Bronchial epithelial cell (primary cell): ENCODE measurements at regions not wholly inside any gene's neighbourhood (a gene's known extent, or its start where the extent isn't known, plus 50 kb on each side); places are given as distances from the start of the nearest gene placed in this dataset.
"Not testable (repeated sequence)": the region's sequence is repeated elsewhere in the genome, so short reads cannot be mapped to it uniquely, and the experiment has no call there.

Source experiments
- DNase-seq: peaks from one replicate; pipeline ENCODE4 v3.0.0-alpha.2; 2010; ENCODE audit warnings: low read depth
- FAIRE-seq: peaks from 2 replicates; lab custom pipeline; 2011; peaks lifted over from hg19 to GRCh38; lab: Jason Lieb, UNC
- H3K27me3 ChIP-seq: 2 replicates; pipeline ENCODE4 v1.5.1; 2011; ENCODE audit warnings: low read length; ENCODE audit not compliant: control insufficient read depth, insufficient read depth
- H3K36me3 ChIP-seq: 2 replicates; pipeline ENCODE4 v1.5.1; 2011; ENCODE audit warnings: low read length; ENCODE audit not compliant: control insufficient read depth, insufficient read depth
- H3K4me3 ChIP-seq: 2 replicates; pipeline ENCODE4 v1.5.1; 2011; ENCODE audit warnings: mild to moderate bottlenecking, low read depth, low read length, control low read depth
- TF ChIP-seq, protein P1 (sequence below): IDR thresholded peaks from 2 replicates; pipeline ENCODE4 v1.5.1; 2011; ENCODE audit warnings: mild to moderate bottlenecking, moderate library complexity, low read length, control low read depth, inconsistent platforms; ENCODE audit not compliant: insufficient read depth, severe bottlenecking

DNA sequence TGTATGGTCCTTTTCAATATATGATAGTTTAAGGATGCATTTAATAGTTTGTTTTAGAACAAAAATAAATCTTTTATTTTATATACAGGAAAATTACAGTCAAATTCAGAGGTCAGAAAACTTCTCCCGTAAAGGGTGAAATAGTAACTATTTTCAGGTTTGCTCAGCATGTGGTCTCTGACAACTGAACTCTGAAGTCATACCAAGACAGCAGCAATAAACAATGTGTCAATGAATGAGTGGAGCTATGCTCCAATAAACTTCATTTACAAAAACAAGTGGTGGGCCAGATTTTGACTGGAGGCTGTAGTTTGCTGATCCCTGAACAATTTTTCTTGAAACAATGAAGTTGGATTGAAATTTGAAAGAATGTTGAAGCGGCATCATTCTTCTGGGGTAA lies 123.6 kb downstream of the ZNF248 start:
- no peak for DNase-seq
- FAIRE-seq = no peak
- H3K27me3 ChIP-seq = no peaks in the 10 kb centered on the region
- H3K36me3 ChIP-seq = no peaks in the 10 kb centered on the region
- TF ChIP-seq, protein P1, sequence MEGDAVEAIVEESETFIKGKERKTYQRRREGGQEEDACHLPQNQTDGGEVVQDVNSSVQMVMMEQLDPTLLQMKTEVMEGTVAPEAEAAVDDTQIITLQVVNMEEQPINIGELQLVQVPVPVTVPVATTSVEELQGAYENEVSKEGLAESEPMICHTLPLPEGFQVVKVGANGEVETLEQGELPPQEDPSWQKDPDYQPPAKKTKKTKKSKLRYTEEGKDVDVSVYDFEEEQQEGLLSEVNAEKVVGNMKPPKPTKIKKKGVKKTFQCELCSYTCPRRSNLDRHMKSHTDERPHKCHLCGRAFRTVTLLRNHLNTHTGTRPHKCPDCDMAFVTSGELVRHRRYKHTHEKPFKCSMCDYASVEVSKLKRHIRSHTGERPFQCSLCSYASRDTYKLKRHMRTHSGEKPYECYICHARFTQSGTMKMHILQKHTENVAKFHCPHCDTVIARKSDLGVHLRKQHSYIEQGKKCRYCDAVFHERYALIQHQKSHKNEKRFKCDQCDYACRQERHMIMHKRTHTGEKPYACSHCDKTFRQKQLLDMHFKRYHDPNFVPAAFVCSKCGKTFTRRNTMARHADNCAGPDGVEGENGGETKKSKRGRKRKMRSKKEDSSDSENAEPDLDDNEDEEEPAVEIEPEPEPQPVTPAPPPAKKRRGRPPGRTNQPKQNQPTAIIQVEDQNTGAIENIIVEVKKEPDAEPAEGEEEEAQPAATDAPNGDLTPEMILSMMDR = no peak
- no peak overlapping the region for H3K4me3 ChIP-seq

DNA sequence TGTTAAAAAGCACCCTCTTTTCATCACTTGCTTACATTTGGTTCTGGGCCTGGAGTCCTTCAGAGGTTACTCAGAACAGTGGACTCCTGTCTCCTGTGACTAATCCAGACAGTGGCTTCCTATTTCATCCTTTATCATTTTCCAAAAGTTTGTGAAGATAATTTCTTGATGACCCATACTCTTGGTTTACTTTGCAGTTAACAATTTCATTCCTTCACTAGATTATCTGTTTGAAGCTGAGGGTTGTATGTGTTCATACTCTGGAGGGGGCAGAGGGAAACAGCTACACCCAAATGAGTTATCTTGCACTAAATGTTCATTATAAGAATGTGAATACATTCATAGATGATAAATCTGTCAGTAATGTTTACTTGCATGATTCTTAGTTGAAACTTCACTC lies 124.7 kb downstream of the ZNF248 start:
- TF ChIP-seq, protein P1 = no peak
- DNase-seq (no peak), FAIRE-seq (no peak)
- Histone ChIP-seq H3K27me3 (no peaks in the 10 kb centered on the region), H3K4me3 (no peak overlapping the region), H3K36me3 (no peaks in the 10 kb centered on the region)

DNA sequence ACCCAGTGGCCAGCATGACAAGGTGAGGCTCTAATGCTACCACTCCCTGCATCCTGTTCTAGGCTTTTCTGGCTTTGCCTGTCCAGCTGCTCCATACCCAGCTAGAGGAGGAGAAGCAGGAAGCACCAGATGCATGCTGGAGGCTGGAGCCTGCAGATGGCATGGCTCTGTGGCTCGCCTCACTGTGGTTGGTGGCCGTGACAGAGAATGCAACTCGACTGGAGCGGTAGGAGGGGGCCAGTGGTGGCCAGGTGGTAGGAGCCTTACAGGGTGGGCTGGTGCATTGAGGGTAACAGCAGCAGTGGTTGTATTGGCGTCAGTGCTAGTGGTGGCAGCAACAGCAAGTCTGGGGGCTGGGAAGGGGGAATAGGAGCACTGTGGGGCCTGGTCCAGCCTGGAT lies 128.6 kb downstream of the ZNF248 start:
- TF ChIP-seq, protein P1 = no peak
- Histone ChIP-seq H3K27me3 (no peaks in the 10 kb centered on the region), H3K4me3 (no peak overlapping the region), H3K36me3 (no peaks in the 10 kb centered on the region)
- FAIRE-seq (no peak), DNase-seq (no peak)

DNA sequence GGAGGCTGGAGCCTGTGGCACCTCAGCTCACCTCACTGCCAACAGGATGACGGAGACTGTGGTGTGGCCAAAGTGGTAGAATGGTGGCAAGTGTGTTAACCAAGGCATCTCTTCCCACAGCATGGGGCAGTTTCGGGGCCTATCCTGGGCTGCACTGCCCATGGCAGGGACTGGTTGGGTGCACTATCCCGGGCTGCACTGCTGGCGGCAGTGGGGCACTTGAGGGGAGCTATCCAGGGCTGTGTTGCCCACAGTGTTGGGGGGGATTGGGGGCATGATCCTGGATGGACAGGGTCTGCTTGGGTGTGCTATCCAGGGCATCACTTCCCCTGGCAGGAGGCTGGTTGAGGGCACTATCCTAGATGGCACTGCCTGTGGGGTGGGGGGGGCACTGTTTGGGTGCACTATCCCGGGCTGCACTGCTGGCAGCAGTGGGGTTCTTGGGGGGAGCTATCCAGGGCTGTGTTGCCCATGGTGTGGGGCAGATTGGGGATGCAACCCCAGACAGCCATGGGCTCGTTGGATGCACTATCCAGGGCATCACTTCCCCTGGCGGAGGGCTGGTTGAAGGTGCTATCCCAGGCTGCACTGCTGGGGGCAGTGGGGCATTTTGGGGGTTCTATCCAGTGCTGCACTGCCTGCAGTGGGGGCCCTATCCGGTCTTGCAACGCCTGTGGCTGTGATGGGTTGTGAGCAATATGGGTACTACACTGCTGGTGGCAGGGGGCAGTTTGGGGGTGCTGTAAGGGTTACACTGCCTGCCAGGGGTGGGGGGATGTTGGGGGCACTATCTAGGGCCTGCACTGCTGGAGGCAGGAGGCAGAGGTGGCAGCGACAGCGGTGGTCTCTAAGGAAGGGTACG lies 129.7 kb downstream of the ZNF248 start:
- Histone ChIP-seq H3K36me3 (no peaks in the 10 kb centered on the region), H3K27me3 (no peaks in the 10 kb centered on the region), H3K4me3 (no peak overlapping the region)
- no peak for FAIRE-seq
- TF ChIP-seq, protein P1 = no peak
- DNase-seq = no peak

DNA sequence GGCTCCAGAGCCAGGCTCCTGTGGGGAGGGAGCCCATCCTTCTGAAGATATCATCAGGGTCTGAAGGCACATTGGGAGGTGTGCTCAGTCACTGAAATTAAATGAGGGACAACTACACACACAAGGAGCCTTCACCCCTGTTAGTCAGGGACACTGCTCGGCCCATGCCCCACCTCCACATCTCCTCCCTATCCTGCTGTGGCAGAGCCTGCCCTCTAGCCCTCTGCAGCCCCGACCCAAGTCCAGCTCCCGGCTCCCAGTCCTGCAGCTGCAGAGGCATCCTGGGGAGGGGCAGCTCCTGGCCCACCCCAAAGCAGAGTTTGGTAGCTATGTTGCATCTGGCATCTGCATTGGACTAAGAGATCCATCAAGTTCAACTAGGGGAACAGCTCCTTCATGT lies 136.3 kb downstream of the ZNF248 start:
- no peaks in the 10 kb centered on the region for H3K27me3 ChIP-seq
- TF ChIP-seq, protein P1 = no peak
- no peaks in the 10 kb centered on the region for H3K36me3 ChIP-seq
- H3K4me3 ChIP-seq = no peak overlapping the region
- DNase-seq (no peak), FAIRE-seq (no peak)

DNA sequence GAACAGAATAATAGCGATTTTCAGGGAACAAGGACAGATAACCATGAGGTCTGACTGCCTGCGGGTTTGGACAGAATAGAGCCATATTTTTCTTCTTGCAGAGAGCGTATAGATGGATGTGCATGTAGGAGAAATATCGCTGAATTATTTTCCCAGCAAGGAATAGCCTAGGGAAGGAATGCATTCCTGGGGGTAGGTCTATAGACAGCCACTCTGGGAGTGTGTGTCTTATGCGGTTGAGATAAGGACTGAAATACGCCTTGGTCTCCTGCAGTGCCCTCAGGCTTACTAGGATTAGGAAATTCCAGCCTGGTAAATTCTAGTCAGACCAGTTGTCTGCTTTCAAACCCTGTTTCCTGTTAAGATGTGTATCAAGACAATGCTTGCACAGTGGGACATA lies 139.3 kb downstream of the ZNF248 start:
- H3K36me3 ChIP-seq, DNase-seq, H3K27me3 ChIP-seq, H3K4me3 ChIP-seq, FAIRE-seq: not testable (repeated sequence)
